Sigmoid colon (tissue), 4 donors: ENCODE measurements at regions not wholly inside any gene's neighbourhood (a gene's known extent, or its start where the extent isn't known, plus 50 kb on each side); places are given as distances from the start of the nearest gene placed in this dataset.

Experiments
- EP300 ChIP-seq, 4 donors: sonication (generic); formaldehyde crosslinking; IDR thresholded peaks; one replicate each; pipeline ENCODE4 v1.6.1; 2017; ENCODE audit warnings: antibody characterized with exemption in 4 of 4
- POLR2A ChIP-seq, 2 donors: fragments of 450-650 bp; IDR thresholded peaks; one replicate each; pipeline ENCODE4 v1.6.1; 2016; ENCODE audit warnings: antibody characterized with exemption in 2 of 2, mild to moderate bottlenecking in 2 of 2, moderate library complexity in 2 of 2
- POLR2AphosphoS5 ChIP-seq, 4 donors: sonication (generic); formaldehyde crosslinking; IDR thresholded peaks; one replicate each; pipeline ENCODE4 v1.6.1; 2017; ENCODE audit warnings: antibody characterized with exemption in 4 of 4
- TF ChIP-seq, protein P1 (sequence below), 4 experiments: fragments of 450-650 bp in 3 of 4; fragments of 200-600 bp in 1 of 4; IDR thresholded peaks; one replicate each; pipeline ENCODE4 v1.5.1; 2016 to 2019; ENCODE audit warnings: antibody characterized with exemption in 4 of 4, mild to moderate bottlenecking in 3 of 4, moderate library complexity in 2 of 4

DNA sequence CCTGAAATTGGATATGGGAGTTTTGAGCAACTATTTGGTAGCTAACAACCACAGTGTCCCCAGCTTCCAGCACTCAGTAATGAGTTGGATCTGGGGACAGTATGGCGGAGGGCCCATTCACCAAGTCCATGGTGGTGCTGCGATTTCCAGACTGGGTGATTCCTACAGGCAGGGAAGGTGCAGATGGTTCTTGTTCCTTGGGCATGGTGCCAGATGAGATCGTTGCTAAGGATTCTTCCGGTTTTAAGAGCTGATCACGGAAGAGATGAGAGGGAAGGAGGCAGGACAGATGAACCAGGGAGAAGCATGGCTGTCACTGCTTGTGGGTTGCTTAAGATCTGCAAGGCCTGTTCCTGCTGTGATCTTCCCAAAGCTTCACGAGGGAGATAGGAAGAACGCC, 380.3 kb downstream of the TCERG1L start:
- TF ChIP-seq, protein P1, sequence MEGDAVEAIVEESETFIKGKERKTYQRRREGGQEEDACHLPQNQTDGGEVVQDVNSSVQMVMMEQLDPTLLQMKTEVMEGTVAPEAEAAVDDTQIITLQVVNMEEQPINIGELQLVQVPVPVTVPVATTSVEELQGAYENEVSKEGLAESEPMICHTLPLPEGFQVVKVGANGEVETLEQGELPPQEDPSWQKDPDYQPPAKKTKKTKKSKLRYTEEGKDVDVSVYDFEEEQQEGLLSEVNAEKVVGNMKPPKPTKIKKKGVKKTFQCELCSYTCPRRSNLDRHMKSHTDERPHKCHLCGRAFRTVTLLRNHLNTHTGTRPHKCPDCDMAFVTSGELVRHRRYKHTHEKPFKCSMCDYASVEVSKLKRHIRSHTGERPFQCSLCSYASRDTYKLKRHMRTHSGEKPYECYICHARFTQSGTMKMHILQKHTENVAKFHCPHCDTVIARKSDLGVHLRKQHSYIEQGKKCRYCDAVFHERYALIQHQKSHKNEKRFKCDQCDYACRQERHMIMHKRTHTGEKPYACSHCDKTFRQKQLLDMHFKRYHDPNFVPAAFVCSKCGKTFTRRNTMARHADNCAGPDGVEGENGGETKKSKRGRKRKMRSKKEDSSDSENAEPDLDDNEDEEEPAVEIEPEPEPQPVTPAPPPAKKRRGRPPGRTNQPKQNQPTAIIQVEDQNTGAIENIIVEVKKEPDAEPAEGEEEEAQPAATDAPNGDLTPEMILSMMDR (IDR thresholded peaks at IDR 0.05), result no peak
- no peak for TF ChIP-seq POLR2AphosphoS5 (IDR thresholded peaks at IDR 0.05)
- no peak for TF ChIP-seq POLR2A (IDR thresholded peaks at IDR 0.05)
- TF ChIP-seq EP300 (IDR thresholded peaks at IDR 0.05), result no peak
